Endothelial cell (in vitro differentiated cells): ENCODE measurements at regions not wholly inside any gene's neighbourhood (a gene's known extent, or its start where the extent isn't known, plus 50 kb on each side); places are given as distances from the start of the nearest gene placed in this dataset.

Experiments used
- DNase-seq: peaks from one replicate; pipeline ENCODE4 v3.0.0; 2021; ENCODE audit warnings: low spot score
- H3K27ac Mint-ChIP-seq: one replicate; pipeline ENCODE4 v1.8.0; 2021; ENCODE audit warnings: mixed read lengths, inconsistent platforms; ENCODE audit not compliant: unreplicated experiment
- H3K27me3 Mint-ChIP-seq: one replicate; pipeline ENCODE4 v1.8.0; 2021; ENCODE audit warnings: mild to moderate bottlenecking, moderate library complexity, mixed read lengths, inconsistent platforms; ENCODE audit not compliant: unreplicated experiment
- H3K36me3 Mint-ChIP-seq: one replicate; pipeline ENCODE4 v1.8.0; 2021; ENCODE audit warnings: mild to moderate bottlenecking, low read depth, mixed read lengths, inconsistent platforms; ENCODE audit not compliant: unreplicated experiment
- H3K4me1 Mint-ChIP-seq: one replicate; pipeline ENCODE4 v1.8.0; 2021; ENCODE audit warnings: mild to moderate bottlenecking, mixed read lengths, inconsistent platforms; ENCODE audit not compliant: unreplicated experiment
- H3K4me3 Mint-ChIP-seq: one replicate; pipeline ENCODE4 v1.8.0; 2021; ENCODE audit warnings: mild to moderate bottlenecking, mixed read lengths, inconsistent platforms; ENCODE audit not compliant: unreplicated experiment
- H3K9me3 Mint-ChIP-seq: one replicate; pipeline ENCODE4 v1.8.0; 2021; ENCODE audit warnings: mixed read lengths, inconsistent platforms; ENCODE audit not compliant: unreplicated experiment
- CTCF ChIP-seq: fragments of 200-600 bp; sonication (generic); IDR thresholded peaks from one replicate; pipeline ENCODE4 v1.5.0; 2021; ENCODE audit warnings: antibody characterized with exemption; ENCODE audit not compliant: unreplicated experiment

- H3K36me3 Mint-ChIP-seq: no peaks in the 10 kb centered on the region
- DNase-seq: no peak
- no peaks in the 10 kb centered on the region for H3K4me1 Mint-ChIP-seq
- no peak overlapping the region for H3K27ac Mint-ChIP-seq
- H3K27me3 Mint-ChIP-seq: no peaks in the 10 kb centered on the region
- no peak for TF ChIP-seq CTCF
- H3K9me3 Mint-ChIP-seq: no peaks in the 10 kb centered on the region
- no peak overlapping the region for H3K4me3 Mint-ChIP-seq
These were observed 87.5 kb upstream of the CCBE1 start for GRCh38 chr18:59784694-59785093.

- Mint-ChIP-seq H3K9me3 (no peaks in the 10 kb centered on the region), H3K4me3 (no peak overlapping the region), H3K36me3 (no peaks in the 10 kb centered on the region), H3K4me1 (no peaks in the 10 kb centered on the region), H3K27ac (no peak overlapping the region), H3K27me3 (no peaks in the 10 kb centered on the region)
- peak; percentile 39 for TF ChIP-seq CTCF
- DNase-seq: peak; percentile 23
These were observed 85.9 kb upstream of the CCBE1 start for GRCh38 chr18:59783138-59783537.

GRCh38 chr18:59779979-59780378 is 82.8 kb upstream of the CCBE1 start:
- H3K27me3 Mint-ChIP-seq: peaks cover 2% of the 10 kb centered on the region
- no peak for DNase-seq
- no peak overlapping the region for H3K4me3 Mint-ChIP-seq
- no peaks in the 10 kb centered on the region for H3K4me1 Mint-ChIP-seq
- no peaks in the 10 kb centered on the region for H3K9me3 Mint-ChIP-seq
- no peaks in the 10 kb centered on the region for H3K36me3 Mint-ChIP-seq
- TF ChIP-seq CTCF: no peak
- no peak overlapping the region for H3K27ac Mint-ChIP-seq

GRCh38 chr18:59778434-59778833 is 81.2 kb upstream of the CCBE1 start:
- TF ChIP-seq CTCF: no peak
- Mint-ChIP-seq H3K27ac (no peak overlapping the region), H3K36me3 (no peaks in the 10 kb centered on the region), H3K4me1 (no peaks in the 10 kb centered on the region), H3K9me3 (no peaks in the 10 kb centered on the region), H3K4me3 (no peak overlapping the region), H3K27me3 (peaks cover 2% of the 10 kb centered on the region)
- no peak for DNase-seq

- no peak for TF ChIP-seq CTCF
- Mint-ChIP-seq H3K27ac (no peak overlapping the region), H3K4me3 (no peak overlapping the region), H3K27me3 (peaks cover 2% of the 10 kb centered on the region), H3K9me3 (no peaks in the 10 kb centered on the region), H3K36me3 (no peaks in the 10 kb centered on the region), H3K4me1 (no peaks in the 10 kb centered on the region)
- no peak for DNase-seq
These were observed 80.4 kb upstream of the CCBE1 start for GRCh38 chr18:59777636-59778035.
